Inflammatory macrophage treated with lipopolysaccharide for 1 hour (primary cell): ENCODE measurements at regions not wholly inside any gene's neighbourhood (a gene's known extent, or its start where the extent isn't known, plus 50 kb on each side); places are given as distances from the start of the nearest gene placed in this dataset.

ENCODE experiments used
- DNase-seq, 2 donors: peaks; one replicate each; pipeline ENCODE4 v3.0.0-alpha.2; 2020 to 2022

GRCh38 chr5:125106271-125106670 lies 359.8 kb upstream of the ZNF608 start:
- DNase-seq: no peak

- no peak for DNase-seq
Observed at GRCh38 chr5:125106881-125107280, 360.4 kb upstream of the ZNF608 start.

GRCh38 chr5:125109293-125109692 lies 362.9 kb upstream of the ZNF608 start:
- DNase-seq: no peak

- no peak for DNase-seq
Observed at GRCh38 chr5:125109816-125110215, 363.4 kb upstream of the ZNF608 start.

GRCh38 chr5:125112196-125112595 lies 365.8 kb upstream of the ZNF608 start:
- DNase-seq: no peak

GRCh38 chr5:125113328-125113727 lies 366.9 kb upstream of the ZNF608 start:
- peak; percentile 12 to 19 for DNase-seq

- no peak for DNase-seq
Observed at GRCh38 chr5:125115195-125115525, 368.7 kb upstream of the ZNF608 start.

- no peak for DNase-seq
Observed at GRCh38 chr5:125117566-125117965, 371.1 kb upstream of the ZNF608 start.

GRCh38 chr5:125120012-125120411 lies 373.6 kb upstream of the ZNF608 start:
- no peak for DNase-seq

- DNase-seq: no peak
Observed at GRCh38 chr5:125125031-125125823, 378.8 kb upstream of the ZNF608 start.

- DNase-seq: no peak
Observed at GRCh38 chr5:125126050-125126449, 379.6 kb upstream of the ZNF608 start.

GRCh38 chr5:125129151-125129806 lies 382.8 kb upstream of the ZNF608 start:
- DNase-seq: no peak

- DNase-seq: no peak
Observed at GRCh38 chr5:125130591-125130990, 384.2 kb upstream of the ZNF608 start.

- no peak for DNase-seq
Observed at GRCh38 chr5:125134216-125135081, 388.0 kb upstream of the ZNF608 start.

- no peak for DNase-seq
Observed at GRCh38 chr5:125137535-125137934, 391.1 kb upstream of the ZNF608 start.

GRCh38 chr5:125138266-125138665 lies 391.8 kb upstream of the ZNF608 start:
- DNase-seq: no peak

GRCh38 chr5:125139590-125139989 lies 393.2 kb upstream of the ZNF608 start:
- DNase-seq: no peak

- no peak for DNase-seq
Observed at GRCh38 chr5:125140220-125140619, 393.8 kb upstream of the ZNF608 start.

GRCh38 chr5:125140855-125141254 lies 394.4 kb upstream of the ZNF608 start:
- DNase-seq: no peak

- DNase-seq: no peak
Observed at GRCh38 chr5:125142458-125142857, 396.0 kb upstream of the ZNF608 start.

GRCh38 chr5:125143011-125143410 lies 396.6 kb upstream of the ZNF608 start:
- no peak for DNase-seq

GRCh38 chr5:125148076-125148475 lies 401.6 kb upstream of the ZNF608 start:
- DNase-seq: no peak

GRCh38 chr5:125148706-125149105 lies 402.3 kb upstream of the ZNF608 start:
- no peak for DNase-seq

- DNase-seq: no peak
Observed at GRCh38 chr5:125149110-125149509, 402.7 kb upstream of the ZNF608 start.
